HS-27A (cell line): ENCODE measurements at regions not wholly inside any gene's neighbourhood (a gene's known extent, or its start where the extent isn't known, plus 50 kb on each side); places are given as distances from the start of the nearest gene placed in this dataset.
A peak's percentile ranks its signal among the peaks of the same experiment; 100 is the strongest.

Experiments used
- DNase-seq: peaks from one replicate; pipeline ENCODE4 v3.0.0-alpha.2; 2012; ENCODE audit warnings: low read depth, missing footprints

DNA sequence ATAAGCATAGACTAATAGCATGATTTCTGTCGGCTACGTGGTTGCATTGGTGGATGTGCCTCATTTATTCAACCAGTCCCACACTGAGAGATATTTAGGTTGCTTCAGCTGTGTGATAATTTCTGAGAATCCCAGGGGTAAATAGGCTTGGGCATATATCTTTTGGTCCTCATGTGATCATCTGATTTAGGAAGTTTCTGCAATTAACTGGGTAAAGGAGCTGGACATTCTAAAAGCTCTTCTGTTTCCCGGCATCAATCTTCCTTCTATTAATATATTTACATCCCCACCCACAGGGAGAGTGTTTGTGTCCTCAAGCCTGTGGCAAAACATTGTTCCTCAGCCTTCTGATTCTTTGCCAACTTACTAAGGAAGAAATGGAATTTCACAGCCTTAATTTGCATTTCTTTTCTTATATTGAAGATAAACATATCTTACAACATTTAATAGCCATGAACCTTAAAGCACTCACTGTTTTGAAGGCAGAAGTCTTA lies 431.6 kb downstream of the RFC3 start:
- no peak for DNase-seq

DNA sequence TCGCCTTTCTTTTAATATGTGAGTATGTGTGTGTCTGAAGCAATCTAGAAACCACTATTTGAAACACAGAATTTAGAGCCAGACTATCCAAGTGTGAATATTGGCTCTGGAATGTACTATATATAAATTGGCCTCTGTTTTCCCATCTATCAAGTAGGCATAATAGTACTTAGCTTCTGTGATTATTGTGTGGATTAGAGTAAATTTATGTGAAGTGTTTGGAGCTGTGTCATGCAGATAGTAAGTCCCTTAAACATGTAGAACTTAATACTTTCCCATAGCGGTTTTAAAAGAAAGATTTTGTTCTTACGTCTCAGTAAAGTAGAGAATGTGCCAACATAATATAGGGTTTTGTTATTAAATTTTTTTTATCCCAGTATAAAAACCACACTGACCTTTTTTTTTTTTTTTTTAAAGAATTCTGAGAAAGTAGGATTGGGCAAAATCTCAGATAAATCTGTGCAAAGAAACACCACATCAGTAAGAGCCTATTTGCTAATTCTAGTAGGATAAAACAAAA lies 432.3 kb downstream of the RFC3 start:
- DNase-seq, result no peak

DNA sequence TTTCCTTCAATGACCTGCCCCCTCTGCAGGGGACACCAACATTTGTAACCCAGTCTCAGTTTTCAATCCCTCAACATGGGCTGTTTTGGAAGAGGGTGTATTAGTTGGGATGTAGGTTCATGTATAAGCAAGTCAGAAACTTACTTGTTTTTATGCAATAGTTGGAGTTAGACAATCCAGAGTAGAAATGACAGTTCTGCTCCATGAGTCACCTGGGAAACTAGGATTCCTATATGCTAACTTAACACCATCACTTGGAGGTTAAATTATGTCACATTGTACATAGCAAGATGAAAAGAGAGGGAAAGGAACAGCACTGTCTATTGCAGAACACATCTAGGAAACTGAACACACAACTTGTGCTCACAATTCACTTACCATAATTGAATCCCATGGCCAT lies 436.4 kb downstream of the RFC3 start:
- DNase-seq, result no peak

DNA sequence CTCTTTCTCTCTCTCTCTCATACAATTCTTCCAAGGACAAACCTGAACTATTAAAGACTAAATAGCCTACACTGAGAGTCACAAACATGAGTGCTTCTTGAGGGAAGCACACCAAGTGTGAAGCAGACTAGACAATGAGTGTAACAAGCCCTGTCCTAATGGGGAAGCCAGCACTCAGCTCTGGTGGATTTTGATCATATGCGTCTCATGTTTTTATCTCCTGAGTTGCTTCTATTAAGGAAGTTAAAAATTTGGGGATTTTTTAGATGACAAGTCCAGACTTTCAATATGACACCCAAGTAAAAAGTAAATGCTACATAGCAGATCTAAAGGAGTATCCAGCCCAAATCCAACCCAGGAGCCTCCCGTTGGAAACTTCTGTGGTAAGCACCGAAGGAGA lies 437.8 kb downstream of the RFC3 start:
- DNase-seq, result no peak

DNA sequence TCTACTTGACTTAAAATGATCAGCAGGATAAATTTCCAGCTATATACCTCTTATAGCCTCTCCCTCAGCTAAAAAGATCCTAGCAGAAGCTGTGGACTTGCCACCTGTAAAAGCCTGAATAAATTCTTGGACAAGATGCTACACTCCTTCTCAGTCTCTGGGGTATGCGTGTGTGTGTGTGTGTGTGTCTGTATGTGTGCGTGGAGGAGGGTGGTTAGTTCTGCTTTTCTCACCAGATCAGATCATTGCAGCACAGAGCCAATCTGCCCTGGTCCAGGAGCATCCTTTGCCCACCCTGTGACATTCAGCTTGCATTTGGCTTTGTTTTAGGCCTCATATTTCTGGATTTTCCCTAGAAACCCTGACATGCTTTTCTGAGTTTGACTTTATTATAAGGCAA lies 438.3 kb downstream of the RFC3 start:
- no peak for DNase-seq

DNA sequence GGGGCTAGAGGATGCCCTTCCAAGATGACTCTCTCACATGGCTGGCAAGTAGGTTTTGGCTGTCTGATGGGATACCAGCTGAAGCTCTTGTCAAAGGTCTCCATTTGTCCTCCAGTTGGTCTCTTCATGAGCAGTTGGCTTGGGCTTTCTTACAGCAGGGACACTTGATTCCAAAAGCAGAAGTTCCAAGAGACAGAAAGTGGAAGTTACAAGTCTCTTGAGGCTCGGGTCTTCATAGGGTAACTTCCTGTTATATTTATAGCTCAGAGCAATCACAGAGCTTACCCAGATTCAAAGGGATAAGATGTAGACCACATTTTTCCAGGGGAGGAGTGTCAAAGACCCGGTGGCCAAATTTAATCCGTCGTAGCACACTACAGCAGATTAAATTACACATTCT lies 440.0 kb downstream of the RFC3 start:
- DNase-seq, result no peak

DNA sequence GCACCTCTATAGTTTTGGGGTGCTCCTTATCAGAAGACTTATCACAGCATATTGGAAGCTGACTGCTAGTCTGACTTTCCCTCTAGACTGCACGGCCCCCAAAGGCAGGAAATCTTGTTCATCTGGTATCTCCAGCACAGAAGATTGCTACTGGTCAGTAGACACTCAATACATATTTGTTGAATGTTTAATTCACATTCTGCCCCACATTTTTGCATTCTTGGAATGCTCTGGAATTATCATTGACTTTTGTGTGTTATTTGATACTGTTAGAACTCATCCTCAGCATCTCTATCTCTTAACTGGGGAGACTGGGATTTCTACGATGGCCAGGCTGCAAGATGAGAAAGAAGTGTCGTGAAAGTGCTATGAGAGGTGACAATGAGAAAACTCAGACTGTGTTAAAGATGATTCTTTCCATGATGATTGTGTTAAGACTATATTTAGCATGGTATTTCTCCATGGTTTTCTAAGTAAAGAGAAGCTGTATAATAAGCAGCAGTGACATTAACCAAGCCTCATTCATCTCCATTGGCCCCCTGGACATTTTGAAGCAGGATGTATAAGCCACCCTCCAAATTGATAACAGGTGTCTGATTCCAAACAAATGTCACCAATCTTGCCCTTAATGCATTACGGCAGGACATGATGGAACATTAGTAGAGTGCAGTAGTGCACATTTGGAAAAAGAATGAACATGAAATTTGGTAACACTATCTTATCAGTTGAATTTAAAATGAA lies 440.9 kb downstream of the RFC3 start:
- peak; percentile 4 for DNase-seq

DNA sequence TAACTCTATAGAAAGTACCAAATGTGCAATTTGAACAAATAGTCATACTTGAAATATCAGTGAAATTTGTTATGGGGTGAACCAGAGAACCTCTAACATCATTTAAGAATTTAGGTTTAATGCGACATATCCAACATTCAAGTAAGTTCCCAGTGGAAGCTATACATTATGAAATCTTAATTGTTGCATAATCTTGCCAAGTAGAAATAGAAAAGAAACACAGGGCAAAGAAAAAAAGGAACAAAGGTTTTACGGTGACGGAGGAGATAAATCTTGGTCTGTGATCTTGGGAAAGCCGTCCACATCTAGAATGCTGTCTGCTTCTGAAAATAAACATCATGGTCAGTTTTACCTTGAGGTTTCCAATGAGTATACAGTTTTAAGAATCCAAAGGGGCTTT lies 445.7 kb downstream of the RFC3 start:
- no peak for DNase-seq

DNA sequence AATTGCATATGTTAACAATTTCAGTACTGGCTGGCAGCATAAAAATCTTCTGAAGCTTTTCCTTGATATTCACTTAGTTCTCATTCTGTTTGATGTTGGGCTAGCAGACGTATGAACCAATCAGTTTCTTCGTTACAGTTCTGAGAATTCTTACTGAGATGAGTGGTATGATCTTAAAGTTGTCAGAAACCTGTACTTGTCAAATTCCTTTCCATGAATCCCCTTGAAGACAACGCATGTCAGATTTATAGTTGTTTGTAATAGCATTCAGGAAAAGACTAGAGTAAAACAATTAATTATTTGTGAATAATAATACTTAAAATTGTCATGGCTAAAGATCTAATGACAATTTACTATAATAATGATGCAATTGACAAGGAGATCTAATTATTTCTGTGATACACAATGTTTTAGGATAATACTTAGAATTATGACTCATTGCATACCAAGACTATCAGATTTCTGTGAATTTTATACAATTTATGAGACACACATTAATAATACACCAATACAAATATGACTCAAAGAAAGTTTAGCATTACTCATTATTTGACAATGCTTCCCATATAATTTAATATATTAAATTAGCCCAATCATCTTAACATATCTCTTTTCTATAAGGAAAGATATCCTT lies 447.2 kb downstream of the RFC3 start:
- peak; percentile 17 for DNase-seq

DNA sequence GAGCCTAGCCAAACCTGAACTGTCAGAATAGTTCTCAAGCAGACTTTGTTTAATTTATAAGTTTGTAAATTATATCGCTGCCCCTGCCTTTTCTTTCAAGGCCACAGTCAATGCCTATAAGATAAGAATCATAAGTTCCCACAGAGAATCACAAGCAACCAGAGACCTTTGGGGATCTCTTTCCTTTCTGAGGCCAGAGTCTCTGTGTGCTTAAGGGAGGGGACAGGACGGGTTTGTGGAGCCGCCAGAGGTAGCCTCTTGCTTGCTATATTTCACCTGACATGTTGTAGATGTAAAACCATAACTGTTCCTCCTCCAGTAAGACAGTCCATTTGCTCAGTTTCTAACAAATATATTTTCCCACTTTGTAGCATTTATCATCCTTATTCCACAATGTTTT lies 458.8 kb downstream of the RFC3 start:
- no peak for DNase-seq

DNA sequence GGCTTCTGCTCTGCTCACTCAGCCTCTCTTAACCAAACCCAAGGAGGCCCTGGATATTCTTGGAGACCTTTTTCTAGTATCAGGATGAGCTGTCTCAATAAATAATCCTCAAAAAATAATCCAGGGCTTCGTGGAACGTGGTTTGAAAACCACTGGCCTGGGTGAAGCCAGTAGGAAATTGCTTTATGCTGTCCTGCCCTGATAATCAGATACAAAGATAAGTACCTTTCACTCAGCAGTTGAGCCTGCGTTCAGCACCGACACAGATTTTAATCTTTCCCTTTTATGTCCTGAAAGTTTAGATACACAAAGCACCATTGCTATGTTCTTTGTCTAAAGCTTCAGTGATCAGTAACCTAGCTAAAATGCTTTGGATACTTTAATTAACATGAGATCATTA lies 460.0 kb downstream of the RFC3 start:
- DNase-seq, result no peak

DNA sequence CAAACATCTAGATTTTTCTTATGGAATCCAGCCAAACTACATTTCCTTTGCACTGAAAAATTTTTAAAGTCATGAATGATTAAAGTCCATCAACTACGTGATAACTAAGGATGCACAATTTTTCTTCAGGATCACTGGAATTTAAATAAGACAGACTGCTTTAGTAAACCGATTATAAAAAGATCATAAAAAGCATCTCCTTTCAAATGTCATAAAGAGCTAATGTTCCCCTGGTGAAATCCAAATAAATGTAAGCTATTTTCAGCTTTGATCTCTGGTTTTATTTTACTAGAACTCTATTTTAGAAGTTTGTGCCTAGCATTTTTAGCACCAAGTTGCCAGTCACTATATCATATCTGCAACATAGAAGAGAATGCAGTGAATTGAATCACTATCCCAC lies 460.8 kb downstream of the RFC3 start:
- no peak for DNase-seq

DNA sequence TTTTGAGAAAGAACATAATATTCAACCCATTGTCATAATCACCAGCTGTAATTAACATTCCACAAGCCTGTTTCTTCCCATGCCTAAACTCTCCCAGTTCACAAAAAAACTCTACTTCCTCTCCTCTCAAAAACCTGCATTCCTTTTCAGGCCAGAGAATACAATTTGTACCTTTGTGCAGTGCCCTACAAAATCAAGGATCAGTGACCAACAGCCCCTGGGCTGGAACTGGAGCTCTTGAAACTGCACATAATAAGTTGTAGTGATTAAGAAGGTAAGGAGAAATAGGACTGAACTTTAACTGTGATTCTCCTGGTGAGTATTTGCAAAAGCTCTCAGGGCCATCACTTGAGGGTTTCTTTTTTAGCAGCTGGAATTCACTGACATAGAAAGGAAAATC lies 472.7 kb downstream of the RFC3 start:
- no peak for DNase-seq

DNA sequence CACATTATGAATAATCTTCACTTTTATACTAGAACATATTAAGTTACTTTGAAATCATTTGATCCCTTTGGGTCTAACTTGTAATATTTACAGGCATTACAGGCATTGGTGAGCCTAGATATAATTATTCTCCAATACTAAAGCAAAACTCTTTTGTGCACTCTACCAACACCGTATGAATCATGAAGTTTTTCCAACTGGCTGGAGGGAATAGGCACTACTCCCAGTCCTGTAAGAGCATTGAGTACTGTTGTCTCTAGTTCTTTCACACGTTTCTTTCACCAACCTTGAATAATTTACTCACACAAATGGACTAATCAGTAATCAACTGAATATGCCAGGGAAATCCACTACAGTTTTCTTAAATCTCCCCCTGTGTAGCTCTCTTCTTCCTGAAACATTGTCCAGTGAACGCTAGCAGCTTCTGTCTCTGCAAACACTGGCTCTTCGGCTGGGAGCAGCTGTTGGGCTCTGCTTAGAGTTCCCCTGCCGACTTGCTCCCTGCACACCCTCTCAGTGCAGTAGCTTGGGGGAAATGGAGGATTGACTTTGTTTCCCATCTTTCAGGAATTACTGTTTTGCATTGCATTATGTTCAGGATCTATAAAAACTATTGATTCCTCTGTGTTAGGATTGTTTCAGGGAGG lies 476.7 kb downstream of the RFC3 start:
- DNase-seq, result no peak

DNA sequence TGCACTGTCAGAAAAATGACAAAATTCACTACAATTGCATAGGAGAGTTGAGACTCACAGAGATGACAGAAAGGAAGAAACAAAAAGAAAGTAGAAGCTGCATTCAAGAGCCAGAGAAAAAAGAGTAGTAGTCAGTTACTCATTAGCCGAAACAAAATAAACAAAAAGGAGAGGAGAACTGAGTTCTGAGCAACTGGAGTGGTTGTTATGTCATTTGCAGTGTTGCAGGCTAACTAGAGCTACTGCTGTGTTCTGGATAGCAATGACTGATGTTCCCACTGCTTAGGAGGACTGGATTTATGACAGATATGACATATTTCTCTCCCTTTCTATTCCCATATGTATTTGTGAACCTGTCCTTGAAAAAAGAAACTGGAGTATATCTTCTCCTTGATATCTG lies 482.6 kb downstream of the RFC3 start:
- no peak for DNase-seq

DNA sequence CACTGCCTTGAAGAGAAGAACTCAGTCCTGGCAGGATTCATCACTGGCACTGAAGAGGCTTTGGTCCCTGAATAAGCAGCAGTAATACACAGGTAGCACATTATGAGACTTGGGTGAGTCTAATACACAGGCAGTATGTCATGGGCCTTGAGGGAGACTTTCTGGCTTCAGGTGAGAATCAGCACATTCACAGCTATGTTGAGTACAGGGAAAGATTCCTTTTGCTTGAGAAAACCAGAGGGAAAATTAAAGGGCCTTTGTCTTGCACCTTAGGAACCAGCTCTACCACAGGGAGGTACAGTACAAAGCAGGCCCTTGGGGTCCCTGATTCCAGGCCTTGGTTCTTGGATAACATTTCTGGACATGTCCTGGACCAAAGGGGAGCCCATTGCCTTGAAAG lies 484.6 kb downstream of the RFC3 start:
- DNase-seq, result no peak

DNA sequence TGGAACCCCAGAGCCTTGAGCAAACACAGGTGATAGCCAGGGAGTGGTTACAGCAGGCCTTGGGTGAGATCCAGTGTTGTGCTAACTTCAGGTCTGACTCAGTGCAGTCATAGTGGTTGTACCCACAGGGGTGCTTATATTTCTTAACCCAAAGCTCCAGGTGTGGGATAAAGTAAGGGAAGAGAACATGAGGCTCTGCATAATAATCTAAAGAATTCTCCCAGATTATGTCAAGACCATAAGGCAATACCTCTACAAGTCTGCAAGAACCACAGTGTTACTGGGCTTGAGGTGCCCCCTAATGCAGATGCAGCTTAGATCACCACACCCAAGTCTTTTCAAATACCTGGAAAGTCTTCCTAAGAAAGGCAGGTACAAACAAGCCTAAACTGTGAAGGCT lies 485.4 kb downstream of the RFC3 start:
- no peak for DNase-seq

DNA sequence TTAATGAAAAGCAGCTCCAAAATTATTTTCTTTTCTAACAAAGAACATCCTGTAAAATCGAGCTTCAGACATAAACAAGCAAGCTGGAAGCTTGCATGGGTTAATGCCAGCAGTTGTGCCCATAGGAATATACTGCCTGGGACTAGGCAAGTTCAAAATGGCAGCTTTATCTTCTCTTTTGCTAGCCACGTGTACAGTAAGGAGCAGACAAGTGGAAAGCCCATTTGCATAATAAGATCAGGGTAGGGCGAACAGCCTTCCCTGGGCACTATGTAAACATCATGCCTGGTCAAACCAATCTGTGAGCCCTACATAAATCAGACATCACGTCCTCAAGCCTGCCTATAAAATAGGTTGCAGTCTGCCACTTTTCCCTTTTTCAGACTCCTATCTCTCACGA lies 489.7 kb downstream of the RFC3 start:
- no peak for DNase-seq

DNA sequence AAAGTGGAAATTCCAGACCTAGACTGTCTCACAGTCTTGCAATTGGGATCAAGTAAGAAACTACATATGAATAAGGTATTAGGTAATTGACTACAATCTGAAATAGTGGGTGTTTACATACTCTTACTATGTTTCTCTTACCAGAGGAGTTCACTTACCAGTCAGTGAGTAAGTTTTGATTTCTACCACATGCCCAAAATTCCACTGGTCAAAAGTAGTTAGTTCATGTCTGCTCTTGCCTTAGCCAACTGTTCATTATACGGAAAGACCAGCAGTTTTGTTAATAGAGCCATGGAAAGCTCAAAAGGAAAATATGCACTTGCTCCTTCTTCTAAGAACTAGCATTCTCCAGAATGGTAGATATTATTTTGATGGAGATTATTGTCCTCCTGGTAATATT lies 490.8 kb downstream of the RFC3 start:
- DNase-seq, result no peak

DNA sequence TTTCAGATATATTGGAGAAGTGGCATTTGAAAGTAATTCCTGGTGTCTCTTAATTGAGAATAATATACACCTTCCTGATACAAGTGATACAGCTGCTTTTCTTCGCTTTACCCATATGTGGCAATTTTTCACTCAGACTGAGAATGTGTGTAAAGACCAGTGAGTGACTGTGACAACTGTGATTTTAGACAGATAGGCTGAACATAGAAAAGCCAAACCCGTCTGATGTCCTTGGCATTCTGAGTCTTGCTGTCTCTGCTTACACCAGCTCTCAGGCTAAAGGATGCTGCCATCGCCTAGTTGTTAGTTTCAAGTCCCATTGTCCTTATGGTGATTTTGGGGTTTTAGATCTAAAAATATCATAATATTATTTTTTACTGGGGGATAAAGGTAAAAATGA lies 492.6 kb downstream of the RFC3 start:
- DNase-seq, result no peak

DNA sequence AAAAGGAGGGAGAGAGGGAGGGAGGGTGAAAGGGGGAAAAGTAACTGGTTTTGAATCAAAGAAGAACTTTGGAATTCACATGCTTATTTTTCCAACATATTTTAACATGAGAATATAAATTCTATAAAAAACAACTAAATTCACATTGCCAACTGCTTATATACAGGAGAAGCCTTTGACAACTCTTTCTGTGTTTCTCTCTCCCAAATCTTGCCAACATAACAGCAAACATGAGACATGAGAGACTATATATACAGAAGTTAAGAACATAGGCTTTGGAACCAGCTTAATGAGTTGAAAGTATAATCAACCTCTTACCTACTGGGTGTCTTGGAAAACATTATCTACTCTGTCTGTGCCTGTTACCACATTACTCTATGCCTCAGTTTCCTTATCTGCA lies 493.3 kb downstream of the RFC3 start:
- no peak for DNase-seq

DNA sequence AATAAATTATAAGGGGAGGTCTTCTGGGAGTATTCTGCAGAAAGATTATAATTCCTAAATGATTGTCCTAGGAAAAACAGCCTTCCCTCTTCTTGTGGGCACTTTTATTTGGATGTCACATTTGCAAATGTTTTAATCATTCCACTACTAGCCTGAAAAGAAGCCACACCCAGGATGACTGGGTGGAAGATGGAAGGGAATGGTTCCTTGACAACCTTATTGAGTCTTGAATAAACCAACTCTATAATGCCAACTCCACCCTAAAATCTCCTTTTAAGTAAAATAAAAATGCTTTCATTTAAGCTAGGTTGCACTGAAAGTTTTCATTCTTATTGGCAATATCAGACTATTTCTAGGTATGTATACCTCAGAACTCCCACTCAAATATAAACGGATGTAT lies 494.6 kb downstream of the RFC3 start:
- DNase-seq, result no peak

DNA sequence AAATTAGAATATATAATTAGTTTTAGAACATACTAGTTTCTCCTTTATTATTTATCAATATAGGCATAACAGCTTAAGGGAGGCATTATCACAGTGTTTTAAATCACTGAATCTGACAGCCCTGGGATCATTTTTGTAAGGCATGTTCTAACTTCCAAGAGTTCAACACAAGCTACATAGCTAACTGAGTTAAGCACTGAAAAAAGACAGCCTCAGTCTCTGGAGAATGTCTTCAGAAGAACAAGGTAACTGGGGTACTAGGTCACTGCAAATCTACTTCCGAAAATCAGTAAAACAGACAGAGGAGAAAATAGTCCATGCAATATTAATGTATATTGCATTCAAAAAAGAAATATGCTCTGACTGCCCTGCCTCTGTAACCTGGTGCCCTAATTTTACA lies 502.1 kb downstream of the RFC3 start:
- no peak for DNase-seq
